Spleen (tissue), 7 donors: ENCODE measurements at regions not wholly inside any gene's neighbourhood (a gene's known extent, or its start where the extent isn't known, plus 50 kb on each side); places are given as distances from the start of the nearest gene placed in this dataset.

Source experiments
- POLR2A ChIP-seq, 3 donors: fragments of 450-650 bp; IDR thresholded peaks; one replicate each; pipeline ENCODE4 v1.5.1; 2017; ENCODE audit warnings: antibody characterized with exemption in 3 of 3, mild to moderate bottlenecking in 1 of 3
- TF ChIP-seq, protein P1 (sequence below), 11 experiments: fragments of 200-600 bp in 7 of 11; fragments of 450-650 bp in 4 of 11; sonication (generic) in 4 of 11; IDR thresholded peaks in 8 of 11; conservative IDR thresholded peaks in 3 of 11; 1 replicate in 7 of 11; 2 replicates in 4 of 11; pipeline versions ENCODE4 v1.4.0 to v1.8.0; 2016 to 2021; ENCODE audit warnings: antibody characterized with exemption in 11 of 11, inconsistent platforms in 4 of 11, mild to moderate bottlenecking in 1 of 11
- donor health status: DM: no; HTN: no; CAD: no; lungs with moderate emphysema.
- donor health status: DM: no; HTN: no; CAD: no.
- donor health status: DM: no; HTN: no; CAD: no.

DNA sequence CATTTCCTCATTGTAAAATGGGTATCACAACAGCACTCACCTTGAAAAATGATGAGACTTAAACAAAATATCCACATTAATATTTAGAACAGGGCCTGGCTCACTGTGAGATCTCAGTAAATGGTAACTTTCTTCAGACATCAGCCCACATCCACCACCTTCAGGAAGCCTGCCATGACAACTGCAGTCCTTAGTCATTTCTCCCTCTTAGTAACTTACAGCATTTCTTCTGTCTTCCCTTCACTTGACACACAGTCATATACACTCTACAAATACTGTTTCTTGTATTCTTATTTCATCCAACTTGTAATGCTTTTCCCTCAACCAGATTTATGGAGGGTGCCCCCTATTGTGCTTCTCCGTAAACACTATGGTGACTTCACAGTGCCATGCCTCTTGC, 263.0 kb downstream of the ZNF516 start:
- TF ChIP-seq, protein P1, sequence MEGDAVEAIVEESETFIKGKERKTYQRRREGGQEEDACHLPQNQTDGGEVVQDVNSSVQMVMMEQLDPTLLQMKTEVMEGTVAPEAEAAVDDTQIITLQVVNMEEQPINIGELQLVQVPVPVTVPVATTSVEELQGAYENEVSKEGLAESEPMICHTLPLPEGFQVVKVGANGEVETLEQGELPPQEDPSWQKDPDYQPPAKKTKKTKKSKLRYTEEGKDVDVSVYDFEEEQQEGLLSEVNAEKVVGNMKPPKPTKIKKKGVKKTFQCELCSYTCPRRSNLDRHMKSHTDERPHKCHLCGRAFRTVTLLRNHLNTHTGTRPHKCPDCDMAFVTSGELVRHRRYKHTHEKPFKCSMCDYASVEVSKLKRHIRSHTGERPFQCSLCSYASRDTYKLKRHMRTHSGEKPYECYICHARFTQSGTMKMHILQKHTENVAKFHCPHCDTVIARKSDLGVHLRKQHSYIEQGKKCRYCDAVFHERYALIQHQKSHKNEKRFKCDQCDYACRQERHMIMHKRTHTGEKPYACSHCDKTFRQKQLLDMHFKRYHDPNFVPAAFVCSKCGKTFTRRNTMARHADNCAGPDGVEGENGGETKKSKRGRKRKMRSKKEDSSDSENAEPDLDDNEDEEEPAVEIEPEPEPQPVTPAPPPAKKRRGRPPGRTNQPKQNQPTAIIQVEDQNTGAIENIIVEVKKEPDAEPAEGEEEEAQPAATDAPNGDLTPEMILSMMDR (IDR thresholded peaks at IDR 0.05 in 8 of 11, conservative IDR thresholded peaks at IDR 0.05 in 3 of 11) = no peak
- TF ChIP-seq POLR2A (IDR thresholded peaks at IDR 0.05) = no peak
